ENCODE measurements at regions not wholly inside any gene's neighbourhood (a gene's known extent, or its start where the extent isn't known, plus 50 kb on each side); places are given as distances from the start of the nearest gene placed in this dataset.
"Not testable (repeated sequence)": the region's sequence is repeated elsewhere in the genome, so short reads cannot be mapped to it uniquely, and the experiment has no call there.

DNA sequence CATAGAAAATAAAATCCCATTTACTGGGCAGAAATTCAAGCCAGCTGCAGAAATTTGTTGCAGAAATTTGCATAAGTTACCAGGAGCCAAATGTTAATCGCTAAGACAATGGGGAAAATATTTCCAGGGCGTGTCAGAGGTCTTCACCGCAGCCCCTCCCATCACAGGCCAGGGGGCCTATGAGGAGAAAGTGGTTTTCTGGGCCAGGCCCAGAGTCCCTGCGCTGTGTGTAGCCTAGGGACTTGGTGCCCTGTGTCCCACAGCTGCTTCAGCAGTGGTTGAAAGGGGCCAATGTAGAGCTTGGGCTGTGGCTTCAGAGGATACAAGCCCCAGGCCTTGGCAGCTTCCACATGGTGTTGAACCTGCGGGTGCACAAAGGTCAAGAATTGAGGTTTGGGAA, 278.9 kb upstream of the PCDH9 start:
- peak; percentile 4 for DNase-seq

DNA sequence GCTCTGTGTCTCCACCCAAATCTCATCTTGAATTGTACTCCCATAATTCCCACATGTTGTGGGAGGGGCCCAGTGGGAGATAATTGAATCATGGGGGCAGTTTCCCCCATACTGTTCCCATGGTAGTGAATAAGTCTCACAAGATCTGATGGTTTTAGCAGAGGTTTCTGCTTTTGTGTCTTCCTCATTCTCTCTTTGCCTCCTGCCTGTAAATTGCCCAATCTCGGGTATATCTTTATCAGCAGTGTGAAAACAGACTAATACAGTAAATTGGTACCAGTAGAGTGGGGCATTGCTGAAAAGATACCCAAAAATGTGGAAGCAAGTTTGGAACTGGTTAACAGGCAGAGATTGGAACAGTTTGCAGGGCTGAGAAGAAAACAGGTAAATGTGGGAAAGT, 278.1 kb upstream of the PCDH9 start:
- DNase-seq: not testable (repeated sequence)

DNA sequence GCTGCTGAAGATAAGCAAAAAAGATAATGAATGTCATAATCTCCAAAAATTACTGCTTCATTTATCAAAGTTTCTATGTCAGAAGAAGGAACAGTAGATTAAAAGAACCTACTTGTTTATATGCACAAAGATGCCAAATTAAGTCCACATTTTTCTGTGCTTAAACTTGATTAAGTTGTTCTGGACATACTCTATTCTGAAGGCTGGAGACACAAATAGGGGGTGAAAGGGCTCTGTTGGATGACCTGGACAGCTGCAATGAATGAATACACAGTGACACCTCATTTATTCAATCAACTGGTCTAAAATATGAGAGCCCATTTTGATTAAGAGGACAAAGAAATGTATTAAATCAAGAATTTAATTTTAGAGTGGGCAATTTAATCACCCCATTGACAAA, 276.3 kb upstream of the PCDH9 start:
- no peak for DNase-seq

DNA sequence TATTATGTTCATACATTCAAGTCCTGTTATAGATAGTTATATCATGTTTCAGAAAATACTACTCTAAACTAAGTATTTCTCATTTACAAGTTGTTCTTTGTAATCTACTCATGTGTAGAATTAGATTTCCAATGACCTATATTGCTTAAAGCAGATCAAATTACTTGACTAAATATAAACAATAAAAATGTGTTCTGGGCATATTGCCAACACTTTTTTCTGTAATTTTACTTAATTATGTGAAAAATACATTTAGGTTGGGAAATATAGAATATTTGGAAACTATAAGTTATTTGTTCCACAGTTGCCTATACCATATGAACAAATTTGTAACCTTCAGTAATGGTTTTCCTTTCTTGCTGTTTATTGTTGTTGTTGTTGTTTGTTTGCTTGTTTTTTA, 275.2 kb upstream of the PCDH9 start:
- DNase-seq: no peak

DNA sequence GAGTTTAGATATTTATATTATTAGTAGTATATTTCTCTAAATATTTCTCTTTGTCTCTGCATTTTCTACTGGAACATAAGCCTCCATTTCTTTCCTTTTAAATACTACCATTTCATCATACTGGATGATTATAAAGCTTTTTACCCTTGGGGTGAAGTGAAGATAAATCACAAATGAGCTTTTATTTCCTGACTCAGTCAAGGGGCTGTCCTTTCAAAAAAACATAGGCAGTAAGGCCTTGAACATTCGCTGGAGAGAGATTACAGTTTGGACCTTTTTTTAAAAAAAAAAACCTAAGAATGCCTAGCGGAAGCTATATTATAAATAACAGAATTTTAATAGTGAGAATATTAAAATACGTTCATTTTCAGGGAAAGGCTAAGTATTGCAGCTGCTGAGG, 268.8 kb upstream of the PCDH9 start:
- no peak for DNase-seq

DNA sequence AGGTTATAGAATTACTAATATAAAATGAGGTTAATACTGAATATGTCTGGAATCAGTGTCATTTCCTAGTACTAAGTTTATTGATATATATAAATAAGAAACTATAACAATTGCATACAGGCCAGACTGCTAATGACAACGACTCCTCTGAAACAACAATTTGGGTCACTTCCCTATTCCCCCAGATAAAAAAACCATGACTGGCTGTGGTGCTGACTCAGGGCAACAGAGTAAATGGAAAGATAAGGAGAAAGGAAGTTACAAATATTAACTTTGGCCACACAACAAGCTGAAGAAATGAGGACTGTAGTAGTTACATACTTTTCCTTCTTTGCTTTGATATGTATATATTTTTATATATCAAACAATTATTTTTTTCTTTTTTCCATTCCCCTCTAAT, 263.7 kb upstream of the PCDH9 start:
- no peak for DNase-seq

DNA sequence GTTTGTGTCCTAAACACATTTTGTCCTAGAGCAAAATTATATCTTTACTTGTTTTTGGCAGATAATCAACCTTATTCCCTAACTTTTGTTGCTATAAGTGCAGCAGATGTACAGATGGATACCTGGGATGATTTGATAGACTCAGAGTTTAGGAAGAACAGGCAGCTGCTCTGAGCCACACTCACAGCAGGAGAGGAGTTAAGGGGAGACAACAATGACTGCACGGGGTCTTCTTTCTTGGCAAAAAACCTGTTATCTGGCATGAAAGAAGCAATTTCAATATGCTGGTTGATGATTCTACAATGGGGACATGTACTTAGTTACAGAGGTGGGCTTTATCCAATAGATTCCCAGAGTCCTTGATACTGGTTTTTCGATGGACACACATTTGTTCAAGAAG, 258.9 kb upstream of the PCDH9 start:
- DNase-seq: no peak

DNA sequence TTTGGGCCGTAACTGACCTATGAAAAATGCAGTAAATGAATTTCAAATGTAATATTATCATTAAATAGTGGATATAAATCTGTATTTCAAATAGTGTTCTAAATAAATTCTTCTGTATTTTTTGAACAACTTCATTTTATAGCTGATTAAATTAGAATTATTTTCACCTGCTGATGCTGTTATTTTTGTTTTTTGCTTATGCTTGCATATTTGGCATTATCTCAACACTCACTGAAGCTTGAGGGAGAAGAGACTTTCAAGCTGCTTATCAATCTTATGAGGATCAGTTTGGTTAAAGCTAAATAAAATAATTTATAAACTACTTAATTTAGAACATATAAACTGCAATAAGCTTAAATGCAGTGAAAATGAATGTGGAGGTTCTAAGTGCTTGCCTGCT, 251.3 kb upstream of the PCDH9 start:
- DNase-seq: no peak

DNA sequence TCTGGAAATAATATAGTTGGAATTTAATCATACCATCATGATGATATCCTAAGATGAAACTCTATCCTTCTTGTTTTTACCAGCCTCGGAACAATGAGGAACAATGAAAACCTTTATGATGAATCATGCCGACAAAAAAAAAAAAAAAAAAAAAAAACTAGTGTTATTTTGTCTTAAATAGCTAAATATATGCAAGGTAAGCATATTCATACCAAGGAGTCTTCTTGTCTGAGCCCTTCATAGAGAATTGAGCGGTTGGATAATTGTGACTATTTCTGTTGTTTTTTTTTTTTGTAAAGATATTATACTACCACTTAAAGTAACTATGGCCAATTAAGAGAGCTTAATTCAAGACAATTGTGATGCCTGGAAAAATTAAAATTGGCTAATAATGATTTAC, 244.0 kb upstream of the PCDH9 start:
- DNase-seq: no peak

DNA sequence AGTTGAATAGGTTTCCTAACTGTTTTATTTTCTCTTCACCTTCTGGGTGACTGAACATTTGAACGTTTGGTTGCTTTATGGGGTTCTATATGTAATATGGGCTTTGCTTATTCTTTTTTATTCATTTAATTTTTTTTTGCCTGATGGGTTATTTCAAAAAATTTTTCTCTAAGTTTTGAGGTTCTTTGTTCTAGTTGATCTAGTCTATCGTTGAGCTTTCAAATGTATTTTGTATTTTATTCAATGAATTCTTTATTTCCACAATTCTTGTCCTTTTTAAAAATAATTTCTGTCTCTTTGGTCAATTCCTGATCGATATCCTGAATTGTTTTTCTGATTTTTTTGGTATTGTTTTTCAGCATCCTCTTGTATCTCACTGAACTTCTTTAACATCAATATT, 239.5 kb upstream of the PCDH9 start:
- no peak for DNase-seq

DNA sequence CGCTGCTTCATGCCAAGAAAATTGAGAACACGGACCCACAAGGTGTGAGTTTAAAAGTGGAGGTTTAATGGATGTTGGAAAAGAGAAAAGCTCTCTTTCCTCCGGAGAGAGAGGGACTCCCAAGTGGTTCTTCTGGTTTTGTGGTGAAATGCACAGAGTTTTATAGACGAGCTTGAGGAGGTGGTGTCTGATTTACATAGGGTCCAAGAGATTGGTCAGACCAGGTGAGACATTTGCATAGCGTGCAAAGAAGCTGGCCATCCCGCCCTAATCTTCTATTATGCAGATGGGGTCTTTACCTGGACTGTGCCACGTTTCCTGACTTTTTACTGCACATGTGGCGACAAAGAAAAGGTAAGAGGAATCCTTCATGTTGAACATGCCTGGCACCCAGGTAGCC, 236.4 kb upstream of the PCDH9 start:
- DNase-seq: no peak

DNA sequence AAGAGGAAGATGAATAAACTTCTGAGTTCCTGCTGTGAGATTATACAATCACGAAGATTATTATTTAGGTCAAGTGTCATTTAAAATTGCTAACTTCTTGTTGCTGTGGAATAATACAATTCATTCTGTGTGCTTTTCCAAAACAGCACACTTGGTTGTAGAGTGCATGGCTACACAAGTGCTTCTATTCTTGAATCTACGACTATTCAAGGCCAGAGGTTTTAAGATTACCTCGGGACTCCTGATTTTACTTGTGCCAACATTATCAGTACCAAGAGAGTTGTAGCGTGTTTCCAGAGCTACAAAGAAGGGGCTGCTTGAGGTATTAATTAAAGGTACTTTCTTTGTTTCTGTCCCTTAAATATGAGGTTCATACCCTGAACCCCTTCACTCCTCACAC, 234.0 kb upstream of the PCDH9 start:
- no peak for DNase-seq

DNA sequence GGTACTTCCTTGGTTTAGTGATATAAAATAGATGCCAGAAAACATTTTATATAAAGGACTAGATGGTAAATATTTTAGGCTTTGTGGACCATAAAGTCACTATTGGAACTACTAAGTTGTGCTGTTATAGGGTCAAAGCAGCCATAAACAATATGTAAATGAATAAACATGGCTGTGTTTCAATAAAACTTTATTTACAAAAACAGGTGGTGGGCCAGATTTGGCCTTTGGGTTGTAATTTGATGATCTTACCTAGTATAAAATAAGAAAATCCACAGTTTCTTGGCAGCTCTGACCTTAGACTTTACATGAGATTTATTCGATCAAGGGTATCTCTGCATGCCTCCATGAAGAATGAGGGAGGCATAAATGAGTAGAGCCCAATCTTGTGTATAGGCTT, 232.0 kb upstream of the PCDH9 start:
- no peak for DNase-seq

DNA sequence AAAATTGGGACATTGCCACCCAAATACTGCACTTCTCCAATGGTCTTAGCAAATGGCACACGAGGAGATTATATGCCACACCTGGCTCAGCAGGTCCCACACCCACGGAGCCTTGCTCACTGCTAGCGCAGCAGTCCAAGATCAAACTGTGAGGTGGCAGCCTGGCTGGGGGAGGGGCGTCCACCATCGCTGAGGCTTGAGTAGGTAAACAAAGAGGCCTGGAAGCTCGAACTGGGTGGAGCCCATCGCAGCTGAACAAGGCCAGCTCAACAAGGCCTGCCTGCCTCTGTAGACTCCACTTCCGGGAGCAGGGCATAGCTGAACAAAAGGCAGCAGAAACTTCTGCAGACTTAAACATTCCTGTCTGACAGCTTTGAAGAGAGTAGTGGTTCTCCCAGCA, 222.4 kb upstream of the PCDH9 start:
- DNase-seq: not testable (repeated sequence)

DNA sequence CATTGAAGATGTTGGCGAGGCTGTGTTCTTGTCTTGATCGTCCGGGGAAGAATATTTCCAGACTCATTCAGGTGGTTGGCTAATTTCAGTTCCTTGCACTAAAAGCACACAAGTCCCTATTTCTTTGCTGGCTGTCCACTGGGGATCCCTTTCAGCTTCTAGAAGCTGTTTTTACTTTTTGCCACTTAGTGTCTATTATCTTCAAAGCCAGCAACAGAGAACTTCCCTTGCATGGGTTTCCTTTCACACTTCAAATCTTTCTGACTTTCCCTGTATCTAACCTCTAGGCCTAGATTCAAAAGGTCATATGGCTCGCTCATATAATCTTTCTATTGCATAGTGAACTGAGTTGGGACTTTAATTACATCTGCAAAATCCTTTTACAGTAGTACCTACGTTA, 215.3 kb upstream of the PCDH9 start:
- no peak for DNase-seq

DNA sequence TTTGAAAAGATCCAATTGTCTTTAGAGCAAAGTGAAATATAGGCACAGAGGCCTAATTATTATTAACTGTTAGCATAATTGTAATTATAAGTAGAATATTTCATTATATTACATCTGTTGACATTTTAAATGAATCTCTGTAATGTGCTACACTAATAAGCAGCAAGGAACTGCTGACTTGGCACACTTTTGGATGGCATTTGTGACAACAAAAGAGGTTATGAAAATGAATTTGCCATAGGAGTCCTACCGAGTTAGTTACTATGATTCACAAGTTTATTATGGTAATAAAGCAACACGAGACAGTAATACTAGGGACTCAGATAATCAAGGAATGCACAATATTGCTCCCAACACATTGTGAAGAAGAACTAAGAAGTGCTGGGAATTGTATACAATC, 213.8 kb upstream of the PCDH9 start:
- no peak for DNase-seq

DNA sequence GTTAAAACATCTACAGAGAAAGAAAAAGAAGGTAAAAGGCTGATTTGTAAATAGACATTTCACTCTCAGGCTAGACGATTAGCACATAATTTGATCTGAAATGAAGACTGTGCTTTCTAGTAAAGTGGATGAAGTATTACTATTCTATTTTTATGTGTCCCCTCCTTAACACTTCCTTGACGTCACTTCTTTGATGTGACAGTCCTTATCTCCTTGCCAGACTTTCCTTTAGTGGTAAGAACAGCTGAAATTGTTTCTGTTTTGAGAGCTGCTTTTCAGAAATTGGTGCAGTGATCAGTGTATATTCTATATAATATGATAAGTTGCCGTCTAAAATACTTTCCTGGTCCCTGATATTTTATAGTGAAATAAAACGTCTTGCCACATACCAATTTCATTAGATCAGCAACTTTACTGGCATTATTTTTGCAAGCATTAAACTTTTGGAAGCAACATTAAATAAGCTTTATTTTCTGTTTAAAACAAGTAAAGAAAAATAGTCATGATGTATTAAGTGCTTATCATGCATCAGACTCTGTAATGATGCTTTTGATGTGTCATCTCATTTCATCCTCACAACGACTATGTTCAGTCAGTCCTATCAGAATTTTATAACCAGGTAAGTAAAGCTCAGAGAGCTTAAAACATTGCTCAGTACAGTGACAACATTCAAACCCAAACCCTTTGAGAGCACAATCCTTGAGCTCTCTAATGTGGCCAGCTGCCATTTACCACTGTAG, 210.3 kb upstream of the PCDH9 start:
- no peak for DNase-seq

DNA sequence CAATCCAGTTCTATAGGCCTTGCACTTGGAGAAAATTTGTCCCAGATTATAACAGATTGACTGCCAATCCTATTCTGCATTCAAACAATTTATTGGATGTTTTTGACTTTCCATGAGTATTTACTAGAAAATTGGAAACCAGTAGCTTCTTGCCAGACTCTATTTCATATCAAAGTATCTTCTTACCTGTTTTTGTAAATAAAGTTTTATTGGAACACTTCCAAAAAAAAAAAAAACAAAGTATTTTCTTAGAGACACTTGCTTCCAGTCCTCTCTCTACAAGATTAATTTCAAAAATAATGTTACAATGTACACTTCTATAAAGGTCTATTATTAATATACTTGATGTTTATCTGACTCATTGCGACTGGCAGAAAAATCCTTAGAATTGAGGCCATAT, 209.2 kb upstream of the PCDH9 start:
- DNase-seq: no peak

DNA sequence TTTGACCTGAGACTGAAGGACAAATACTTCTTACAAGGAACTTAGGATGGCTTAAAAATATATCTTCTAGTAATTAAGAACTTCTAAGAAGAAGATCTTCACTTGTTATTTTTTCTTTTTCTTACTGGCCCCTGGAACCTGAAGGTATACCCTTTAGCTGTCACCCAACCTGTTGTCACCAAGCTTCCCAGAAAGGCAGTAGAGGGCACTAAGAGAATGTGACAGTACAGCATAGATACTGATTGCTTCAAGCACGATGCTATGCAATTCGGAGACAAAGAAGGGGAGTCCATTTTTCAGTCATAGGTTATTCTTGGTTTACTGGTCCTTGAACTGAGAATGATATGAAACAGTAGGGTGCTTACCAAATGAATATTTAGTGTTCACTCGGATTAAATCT, 208.3 kb upstream of the PCDH9 start:
- no peak for DNase-seq

DNA sequence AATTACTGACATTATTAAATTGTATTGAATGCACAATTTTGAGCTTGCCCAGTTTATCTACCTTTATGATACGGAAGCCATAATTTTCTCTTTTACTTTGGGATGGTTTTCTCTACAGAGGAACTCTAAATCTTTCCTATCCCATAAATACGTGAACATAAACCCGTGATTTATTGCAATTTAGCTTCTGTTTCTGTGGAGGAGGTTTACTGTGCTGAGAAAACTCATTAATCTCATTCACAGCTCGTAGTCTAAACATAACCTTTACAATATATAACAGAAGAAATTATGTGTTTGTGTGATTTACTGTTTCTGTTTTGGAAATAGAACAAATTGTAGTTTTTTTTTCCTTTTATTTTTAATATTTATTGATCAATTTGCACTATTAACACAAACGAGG, 207.1 kb upstream of the PCDH9 start:
- no peak for DNase-seq

DNA sequence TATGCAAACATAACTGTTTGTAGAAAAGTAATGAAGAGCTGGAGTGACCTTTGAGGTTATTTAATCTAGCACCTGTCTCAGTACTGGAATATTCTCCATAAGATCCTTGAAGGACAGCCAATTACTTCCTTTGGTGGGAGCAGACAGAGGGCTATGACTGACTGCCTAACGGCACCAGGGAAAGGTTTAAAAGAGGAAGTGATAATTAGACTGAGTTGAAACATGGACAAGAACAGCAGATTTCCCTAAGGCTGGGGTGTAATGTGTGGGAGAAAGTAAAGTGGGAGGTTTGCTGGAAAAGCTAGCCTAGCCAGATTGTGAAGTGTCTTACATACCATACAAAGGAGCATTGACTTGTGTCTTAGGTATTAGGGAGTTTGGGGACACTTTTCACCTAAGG, 191.3 kb upstream of the PCDH9 start:
- DNase-seq: no peak

DNA sequence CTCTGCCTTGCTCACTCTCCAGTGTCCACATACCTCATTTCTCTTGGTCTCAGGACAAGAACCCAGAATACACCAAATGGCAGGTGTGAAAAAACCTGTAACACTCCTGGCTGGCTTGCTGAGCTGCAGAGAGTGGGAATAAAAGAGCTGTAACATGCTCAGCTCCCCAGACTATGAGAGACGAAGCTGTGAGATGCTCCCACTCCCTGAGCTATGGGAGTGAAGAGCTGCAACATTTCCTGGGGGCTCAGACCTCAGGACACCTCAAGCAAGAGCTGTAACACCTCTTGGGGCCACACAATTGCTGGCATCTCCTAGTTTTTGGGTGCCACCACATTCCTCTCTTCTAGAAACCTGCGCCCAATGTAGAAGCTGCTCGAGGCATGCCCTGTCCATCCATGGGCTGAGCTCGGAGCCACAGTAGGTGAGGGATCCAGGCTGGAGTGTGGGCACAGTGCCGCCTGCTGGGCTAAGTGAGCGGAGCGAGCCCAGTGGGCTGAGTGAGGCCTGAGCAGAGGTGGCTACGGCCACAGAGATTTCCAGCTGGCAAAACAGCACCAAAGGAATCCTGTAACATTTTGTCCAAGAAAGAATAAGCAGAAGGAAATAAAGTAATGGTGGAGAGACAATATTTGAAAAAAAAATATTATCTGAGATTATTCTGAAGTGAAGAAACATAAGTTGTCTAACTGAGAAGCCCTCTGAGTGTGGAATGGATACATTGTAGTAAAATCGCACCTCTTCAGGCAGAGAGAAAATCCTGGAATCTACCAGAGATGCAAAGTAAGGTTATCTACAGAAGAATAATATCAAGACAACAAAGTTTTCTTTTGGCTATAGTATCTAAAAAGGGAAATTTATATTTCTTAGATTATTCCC, 186.2 kb upstream of the PCDH9 start:
- DNase-seq: peak; percentile 10

DNA sequence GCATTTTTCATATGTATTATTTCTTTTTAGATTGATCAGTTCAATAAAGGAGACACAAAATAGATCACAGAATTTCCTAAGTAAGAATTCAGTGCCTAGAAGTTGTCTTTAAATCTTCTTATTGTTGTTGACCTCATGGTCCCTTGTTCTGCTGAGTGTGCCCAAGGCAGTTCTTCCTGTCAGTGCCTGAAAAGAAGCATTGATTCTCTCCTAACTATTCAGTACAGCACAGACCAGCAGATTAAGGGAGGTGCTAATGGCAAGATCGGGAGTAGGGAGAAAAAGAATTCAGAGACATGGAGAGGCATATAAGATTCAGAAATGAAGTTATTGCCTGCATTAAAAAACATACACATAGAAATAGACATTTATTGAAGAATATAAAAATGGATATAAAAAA, 180.5 kb upstream of the PCDH9 start:
- no peak for DNase-seq

DNA sequence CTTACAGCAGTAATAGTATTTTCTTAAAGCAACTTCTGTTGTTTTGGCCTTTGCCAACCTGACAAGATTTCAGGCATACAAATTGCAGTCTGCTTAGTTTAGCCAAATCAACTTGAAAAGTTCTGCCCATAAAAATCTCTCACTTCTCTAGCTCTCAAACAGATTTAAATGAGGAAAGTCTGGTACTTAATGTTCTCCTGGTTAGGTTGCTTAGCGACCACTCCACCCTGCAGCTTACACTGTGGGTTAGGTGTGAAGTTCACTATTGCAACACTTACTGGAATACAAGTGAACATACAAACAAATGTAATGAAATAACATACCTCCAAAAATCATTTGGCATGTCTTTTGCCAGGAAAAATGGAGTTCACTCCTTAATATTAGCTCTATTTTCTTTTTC, 178.7 kb upstream of the PCDH9 start:
- DNase-seq: no peak

Measured in fibroblast of skin of abdomen (primary cell).